ENCODE measurements at regions not wholly inside any gene's neighbourhood (a gene's known extent, or its start where the extent isn't known, plus 50 kb on each side); places are given as distances from the start of the nearest gene placed in this dataset.

GRCh38 chr2:16882706-16883105, 217.1 kb upstream of the CYRIA start:
- RAD21 ChIA-PET (ENCODE audit: low non-redundant PET in 1 of 2, low total read pairs in 2 of 2, uncharacterized antibody in 2 of 2, unreplicated experiment in 2 of 2), result no interaction called here
- CTCF ChIA-PET, result no interaction called here
- no peaks in the 10 kb centered on the region for H3K9me2 ChIP-seq (ENCODE audit: insufficient read depth)

GRCh38 chr2:16881122-16881521, 215.5 kb upstream of the CYRIA start:
- H3K4me2 ChIP-seq (ENCODE audit: low read length), result no peak overlapping the region
- CTCF ChIA-PET, result no interaction called here
- ATAC-seq (no peak), DNase-seq (ENCODE audit: low read depth, low spot score) (no peak)
- H3K9ac ChIP-seq (ENCODE audit: low read length), result no peak overlapping the region
- no peaks in the 10 kb centered on the region for H3K9me3 ChIP-seq (ENCODE audit: control insufficient read depth in 1 of 2, insufficient read depth in 1 of 2, low read depth in 1 of 2, low read length in 2 of 2)
- H3K9me2 ChIP-seq (ENCODE audit: insufficient read depth), result no peaks in the 10 kb centered on the region
- H3K36me3 ChIP-seq (ENCODE audit: control insufficient read depth in 1 of 2, insufficient read depth in 2 of 2, low read length in 2 of 2), result no peaks in the 10 kb centered on the region
- H3K79me2 ChIP-seq (ENCODE audit: insufficient read depth, low read length), result no peaks in the 10 kb centered on the region
- H4K20me1 ChIP-seq (ENCODE audit: insufficient read depth), result no peaks in the 10 kb centered on the region
- no TSS peak for BruUV-seq (replicated peaks)
- H3K27me3 ChIP-seq (ENCODE audit: insufficient read depth, low read length), result peaks cover 5% of the 10 kb centered on the region; the same call in 1 of the 2 replicates
- POLR2A ChIA-PET, result no interaction called here
- TF ChIP-seq REST (IDR thresholded peaks at IDR 0.05; ENCODE audit: low read depth) (no peak), EGR1 (IDR thresholded peaks at IDR 0.05; ENCODE audit: low read depth) (no peak), ELF1 (IDR thresholded peaks at IDR 0.05; ENCODE audit: borderline replicate concordance, low read depth) (no peak), MAX (IDR thresholded peaks at IDR 0.05) (no peak), JUND (IDR thresholded peaks at IDR 0.05) (no peak), CTCF (IDR thresholded peaks at IDR 0.05 in 2 of 3, conservative IDR thresholded peaks at IDR 0.05 in 1 of 3; ENCODE audit: borderline replicate concordance in 1 of 3, insufficient read depth in 1 of 3, low read depth in 2 of 3, low read length in 2 of 3) (no peak)
- no peaks in the 10 kb centered on the region for H3K4me1 ChIP-seq (ENCODE audit: control insufficient read depth in 1 of 2, insufficient read depth in 2 of 2, low read length in 2 of 2)
- no peak overlapping the region for H3K4me3 ChIP-seq (replicated peaks in 1 of 2; ENCODE audit: low read depth in 1 of 2, low read length in 2 of 2)
- H3K27ac ChIP-seq (ENCODE audit: low read depth, low read length), result no peak overlapping the region
- RAD21 ChIA-PET (ENCODE audit: low non-redundant PET in 1 of 2, low total read pairs in 2 of 2, uncharacterized antibody in 2 of 2, unreplicated experiment in 2 of 2), result no interaction called here
- intact Hi-C loops (cut with micrococcal nuclease), result no loop called here
- H2AFZ ChIP-seq (ENCODE audit: low read depth, low read length, poor library complexity, severe bottlenecking), result no peak overlapping the region

More at GRCh38 chr2:16882706-16883105, 217.1 kb upstream of the CYRIA start:
- no peaks in the 10 kb centered on the region for H3K79me2 ChIP-seq (ENCODE audit: insufficient read depth, low read length)
- H2AFZ ChIP-seq (ENCODE audit: low read depth, low read length, poor library complexity, severe bottlenecking), result no peak overlapping the region
- POLR2A ChIA-PET, result no interaction called here
- no TSS peak for BruUV-seq (replicated peaks)
- no peak overlapping the region for H3K9ac ChIP-seq (ENCODE audit: low read length)
- no peak overlapping the region for H3K4me3 ChIP-seq (replicated peaks in 1 of 2; ENCODE audit: low read depth in 1 of 2, low read length in 2 of 2)
- TF ChIP-seq SRF (IDR thresholded peaks at IDR 0.05; ENCODE audit: low read depth) (no peak), ZBTB33 (IDR thresholded peaks at IDR 0.05; ENCODE audit: extremely low read depth, insufficient replicate concordance, low read length) (no peak), ZNF274 (IDR thresholded peaks at IDR 0.05; ENCODE audit: low read depth, low read length) (no peak), SP1 (IDR thresholded peaks at IDR 0.05; ENCODE audit: low read depth) (no peak), FOSL1 (IDR thresholded peaks at IDR 0.05; ENCODE audit: low read depth) (no peak)
- H3K27me3 ChIP-seq (ENCODE audit: insufficient read depth, low read length), result peaks cover 5% of the 10 kb centered on the region; the same call in 1 of the 2 replicates
- H3K36me3 ChIP-seq (ENCODE audit: control insufficient read depth in 1 of 2, insufficient read depth in 2 of 2, low read length in 2 of 2), result no peaks in the 10 kb centered on the region
- no peaks in the 10 kb centered on the region for H4K20me1 ChIP-seq (ENCODE audit: insufficient read depth)
- no peaks in the 10 kb centered on the region for H3K9me3 ChIP-seq (ENCODE audit: control insufficient read depth in 1 of 2, insufficient read depth in 1 of 2, low read depth in 1 of 2, low read length in 2 of 2)
- no peaks in the 10 kb centered on the region for H3K4me1 ChIP-seq (ENCODE audit: control insufficient read depth in 1 of 2, insufficient read depth in 2 of 2, low read length in 2 of 2)
- no peak for DNase-seq (ENCODE audit: low read depth, low spot score)
- H3K27ac ChIP-seq (ENCODE audit: low read depth, low read length), result no peak overlapping the region
- intact Hi-C loops (cut with micrococcal nuclease), result no loop called here
- no peak for ATAC-seq
- no peak overlapping the region for H3K4me2 ChIP-seq (ENCODE audit: low read length)

Data from HCT116 (cell line).